ENCODE measurements at regions not wholly inside any gene's neighbourhood (a gene's known extent, or its start where the extent isn't known, plus 50 kb on each side); places are given as distances from the start of the nearest gene placed in this dataset.

DNA sequence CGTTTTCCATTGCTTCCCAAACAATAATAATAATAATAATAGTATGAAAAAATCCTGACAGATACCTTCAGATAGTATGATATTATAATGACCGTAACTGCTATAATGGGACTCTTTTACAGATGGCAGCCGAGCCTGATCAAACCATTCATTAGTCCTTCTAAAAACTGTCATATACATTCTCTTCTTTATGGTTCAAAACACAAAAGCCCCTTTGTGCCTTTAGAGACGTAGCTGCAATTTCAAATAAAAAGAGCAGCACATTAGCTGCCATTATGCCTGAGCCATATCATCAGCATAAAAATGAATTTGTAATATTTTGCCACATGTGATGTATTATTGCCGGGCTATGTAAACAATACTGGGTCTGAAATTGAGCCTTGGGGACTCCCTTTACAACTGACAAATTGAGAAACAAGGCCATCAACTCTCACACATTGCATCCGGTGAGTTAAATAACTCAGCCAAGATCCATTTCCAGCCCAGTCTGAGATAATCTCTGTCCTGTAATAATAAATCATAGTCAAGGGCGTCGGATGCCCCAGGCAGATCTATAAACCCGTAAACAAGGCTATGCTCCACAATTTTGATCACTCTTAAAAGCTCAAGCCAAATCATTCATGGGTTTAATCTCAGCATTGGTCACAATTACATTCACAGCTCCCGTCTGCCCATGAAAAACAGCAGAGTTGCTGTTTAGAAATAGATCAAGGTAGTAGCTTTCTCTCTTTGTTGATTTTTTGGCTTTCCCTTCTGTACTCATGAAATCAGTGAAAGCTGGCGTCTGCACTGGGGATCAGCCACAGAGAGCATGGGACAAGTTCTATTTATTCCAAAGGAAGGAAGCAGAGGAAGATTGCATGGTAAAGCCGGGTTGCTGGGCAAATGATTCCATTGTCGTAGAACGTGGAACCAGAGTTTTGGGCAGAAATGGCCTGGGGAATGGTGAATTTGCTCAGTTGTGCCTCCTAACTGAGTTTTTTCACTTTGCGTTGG is 150.1 kb upstream of the BMPER start:
- no peak for DNase-seq (ENCODE audit: low spot score)

DNA sequence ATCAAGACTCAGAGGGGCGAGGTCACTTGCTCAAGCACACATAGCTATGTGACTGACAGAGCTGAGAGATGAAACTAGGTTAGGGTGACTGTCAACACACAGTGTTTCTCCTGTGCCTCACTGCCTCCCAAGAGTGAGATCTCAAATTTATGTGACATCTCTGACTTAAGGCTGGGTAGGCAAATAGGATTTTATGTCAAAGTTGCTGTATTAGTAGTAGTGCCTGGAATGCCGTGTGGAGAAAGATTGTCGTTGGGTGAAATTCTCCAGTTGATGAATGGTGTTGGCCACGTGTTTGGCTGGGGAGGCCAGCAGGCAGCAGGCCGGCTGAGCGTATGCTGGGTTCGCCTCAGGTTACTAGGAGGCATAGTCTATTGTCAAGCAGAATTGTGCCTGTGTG is 148.3 kb upstream of the BMPER start:
- DNase-seq (ENCODE audit: low spot score), result no peak

DNA sequence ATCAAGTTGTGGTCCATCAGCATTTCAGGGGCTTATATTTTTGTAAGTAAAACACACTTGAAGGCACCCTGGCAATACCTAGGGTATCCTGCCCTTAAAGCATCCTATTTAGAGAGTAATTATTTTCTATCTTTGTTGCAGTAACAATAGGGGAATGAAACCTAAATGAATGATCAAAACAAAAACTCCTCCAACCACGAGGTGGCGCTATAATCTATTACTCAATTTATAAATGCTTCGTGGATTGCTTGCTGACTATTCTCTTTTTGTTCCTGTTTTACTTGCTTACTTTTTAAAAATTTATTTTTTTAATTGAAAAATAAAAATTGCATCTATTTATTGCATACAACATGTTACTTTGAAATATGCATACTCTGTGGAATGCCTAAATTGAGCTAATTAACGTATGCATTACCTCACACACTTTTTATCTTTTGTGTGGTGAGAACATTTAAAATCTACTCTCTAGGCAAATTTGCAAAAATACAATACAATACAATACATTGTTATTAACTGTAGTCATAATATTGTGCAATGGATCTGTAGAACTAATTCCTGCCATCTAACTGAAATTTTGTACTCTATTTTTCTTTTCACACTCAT is 147.7 kb upstream of the BMPER start:
- DNase-seq (ENCODE audit: low spot score), result peak; percentile 40

DNA sequence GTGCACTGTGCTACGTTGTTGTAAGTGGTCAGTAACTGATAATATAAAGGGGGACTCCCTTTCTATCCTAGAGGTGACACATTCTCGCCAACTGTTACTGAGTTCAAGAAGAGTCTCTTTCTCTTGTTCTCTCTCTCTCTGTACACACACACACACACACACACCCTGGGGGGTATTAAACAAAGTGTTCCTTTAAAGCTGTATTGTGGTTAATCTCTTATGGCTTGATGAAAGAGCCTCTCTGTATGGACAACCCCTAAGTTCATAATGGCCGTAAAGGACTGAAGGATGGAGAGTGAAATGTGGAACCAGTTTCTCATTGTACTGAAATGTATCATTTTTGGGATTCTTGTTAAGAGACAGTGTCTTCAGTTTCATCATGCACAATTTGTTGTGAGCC is 145.2 kb upstream of the BMPER start:
- DNase-seq (ENCODE audit: low spot score), result no peak

DNA sequence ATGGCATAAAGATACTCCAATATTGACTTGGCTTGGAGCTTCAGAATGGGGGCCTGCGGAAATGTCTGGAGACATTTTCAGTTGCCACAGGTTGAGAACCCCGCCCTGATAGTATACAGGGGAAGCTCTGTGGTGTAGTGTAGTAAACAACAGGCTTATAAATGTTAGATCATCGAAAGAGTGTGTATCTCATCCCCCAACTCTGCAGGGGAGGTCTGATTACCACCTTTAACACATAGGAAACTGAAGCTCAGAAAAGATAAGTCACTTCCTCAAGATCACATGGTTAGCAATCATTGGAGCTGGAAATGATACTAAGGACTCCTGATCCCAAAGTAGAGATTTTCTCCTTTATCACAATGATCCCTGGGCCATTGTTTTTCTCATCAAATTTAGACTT is 144.5 kb upstream of the BMPER start:
- no peak for DNase-seq (ENCODE audit: low spot score)

DNA sequence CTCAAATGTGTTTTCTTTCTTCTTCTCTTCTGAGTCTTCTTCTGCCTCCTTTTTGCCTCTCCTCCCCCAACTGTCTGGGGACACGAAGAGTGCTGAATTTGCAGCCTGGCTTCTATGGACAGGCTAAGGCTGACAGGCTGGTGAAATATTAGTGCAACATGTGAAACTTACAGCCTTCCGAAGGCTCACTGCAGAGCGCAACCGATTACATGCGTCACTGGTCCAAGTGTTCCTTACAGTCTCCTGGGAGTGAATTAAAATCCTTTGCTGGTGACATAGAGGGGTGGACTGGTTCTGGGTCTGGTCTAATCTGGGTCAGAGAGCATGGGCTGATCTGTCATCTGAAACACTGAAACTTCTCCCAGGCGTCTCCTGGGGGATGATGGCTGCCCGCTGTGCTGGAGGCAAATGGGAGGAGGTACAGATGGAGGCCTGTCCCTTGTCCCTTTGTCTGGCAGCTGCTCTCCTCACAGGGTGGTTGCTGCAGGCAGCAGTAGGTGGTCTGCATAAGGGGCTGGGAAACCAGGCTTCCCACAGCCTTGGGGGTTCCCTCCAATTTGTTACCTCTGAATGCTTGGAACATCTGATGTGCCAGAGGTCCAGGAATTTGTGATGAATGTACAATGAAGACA is 143.8 kb upstream of the BMPER start:
- DNase-seq (ENCODE audit: low spot score), result peak; percentile 29

DNA sequence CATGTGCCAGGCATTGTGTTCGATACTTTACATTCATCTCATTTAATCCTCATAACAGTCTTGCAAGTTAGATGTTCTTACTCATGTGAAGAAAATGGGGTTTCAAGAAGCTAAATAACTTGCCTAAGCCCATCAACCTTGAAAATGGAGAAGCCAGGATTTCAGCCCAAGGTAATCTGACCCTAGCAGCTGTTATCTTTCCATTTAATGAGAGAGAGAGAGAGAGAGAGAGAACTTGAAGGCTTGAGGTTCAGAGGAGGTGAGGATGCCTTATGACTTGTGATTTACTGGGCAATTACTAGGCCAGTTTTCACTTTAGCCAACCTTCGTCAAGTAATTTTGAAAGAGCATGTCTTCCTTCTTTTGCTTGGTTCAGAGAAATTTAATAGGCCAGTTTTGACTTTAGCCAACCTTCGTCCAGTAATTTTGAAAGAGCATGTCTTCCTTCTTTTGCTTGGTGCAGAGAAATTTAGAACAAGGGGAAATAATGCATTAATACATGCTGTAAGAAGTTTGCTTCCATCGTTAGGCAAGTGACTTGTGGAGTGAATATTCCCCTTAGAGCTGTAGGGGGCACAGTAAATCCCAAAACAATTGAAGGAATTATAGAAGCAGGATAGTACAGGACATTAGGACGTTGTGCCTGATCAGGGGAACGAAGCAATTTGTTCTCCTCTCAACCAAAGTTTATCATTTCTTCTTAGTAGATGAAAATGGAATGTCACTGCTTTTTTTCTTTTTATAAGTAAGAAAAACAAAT is 143.0 kb upstream of the BMPER start:
- DNase-seq (ENCODE audit: low spot score), result no peak

DNA sequence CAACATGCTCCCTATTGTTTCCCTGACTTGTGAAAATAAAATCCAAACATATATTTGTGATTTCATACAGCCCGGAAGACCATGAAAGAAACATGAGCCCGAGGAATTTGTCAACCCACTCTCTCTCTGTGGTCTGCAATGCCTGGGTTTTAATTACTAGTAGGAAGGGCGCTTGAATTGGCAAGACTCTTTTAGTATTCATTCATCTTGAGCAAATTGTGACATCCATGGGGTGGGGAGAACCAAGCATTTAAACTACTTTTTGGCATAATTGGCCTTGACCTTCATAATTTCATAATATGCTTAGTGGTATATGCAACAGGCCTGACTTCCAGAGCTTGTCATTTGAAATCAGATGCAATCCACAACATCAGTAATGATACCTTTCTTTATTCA is 142.4 kb upstream of the BMPER start:
- no peak for DNase-seq (ENCODE audit: low spot score)

DNA sequence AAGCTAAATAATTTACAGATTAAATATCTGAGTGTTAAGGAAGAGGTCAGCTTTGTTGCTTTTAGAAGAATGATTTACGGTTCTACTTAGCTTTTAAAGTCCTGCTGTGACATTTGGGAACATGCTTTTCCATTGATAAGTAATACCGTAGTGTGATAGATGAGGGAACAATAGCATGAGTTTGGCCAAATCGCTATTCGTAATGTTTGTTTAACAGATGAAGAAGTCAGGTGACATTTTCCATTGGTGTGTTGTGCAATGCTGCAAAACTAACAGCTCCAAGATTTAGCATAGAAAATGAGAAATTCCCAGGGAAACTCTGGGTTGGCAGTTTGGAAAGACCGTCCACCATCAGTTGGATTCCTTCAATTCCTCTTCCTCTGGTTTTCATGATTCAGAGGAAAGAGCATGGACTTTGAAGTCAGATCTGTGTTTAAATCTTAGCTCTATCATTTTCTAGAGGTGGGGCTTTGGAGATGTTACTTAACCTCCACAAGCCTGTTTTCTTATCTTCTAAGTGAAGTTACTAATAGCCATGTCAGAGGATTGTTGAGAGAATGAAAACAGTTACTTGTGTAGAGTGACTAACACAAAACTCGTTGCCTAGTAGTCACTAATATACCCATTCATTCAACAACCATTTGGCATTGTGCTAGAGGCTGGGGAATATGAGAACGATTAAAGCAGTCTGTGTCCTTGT is 140.4 kb upstream of the BMPER start:
- no peak for DNase-seq (ENCODE audit: low spot score)

DNA sequence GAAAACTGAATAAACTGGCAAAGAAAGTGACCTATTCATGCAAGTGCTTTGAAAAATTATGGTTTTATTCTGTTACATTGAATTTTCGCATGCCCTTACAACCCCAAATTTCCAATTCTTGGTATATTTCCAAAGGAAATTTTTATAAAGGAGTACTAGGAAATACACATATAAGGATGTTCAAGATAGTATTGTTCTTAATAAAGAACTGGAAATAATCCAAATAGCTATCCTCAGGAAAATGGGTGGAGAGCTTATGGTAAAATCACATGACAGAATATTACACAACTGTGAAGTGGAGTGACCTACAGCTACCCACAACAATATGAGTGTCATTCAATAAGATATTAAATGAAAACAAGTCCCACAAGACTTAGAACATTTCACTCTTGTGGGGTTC is 138.9 kb upstream of the BMPER start:
- DNase-seq (ENCODE audit: low spot score), result no peak

DNA sequence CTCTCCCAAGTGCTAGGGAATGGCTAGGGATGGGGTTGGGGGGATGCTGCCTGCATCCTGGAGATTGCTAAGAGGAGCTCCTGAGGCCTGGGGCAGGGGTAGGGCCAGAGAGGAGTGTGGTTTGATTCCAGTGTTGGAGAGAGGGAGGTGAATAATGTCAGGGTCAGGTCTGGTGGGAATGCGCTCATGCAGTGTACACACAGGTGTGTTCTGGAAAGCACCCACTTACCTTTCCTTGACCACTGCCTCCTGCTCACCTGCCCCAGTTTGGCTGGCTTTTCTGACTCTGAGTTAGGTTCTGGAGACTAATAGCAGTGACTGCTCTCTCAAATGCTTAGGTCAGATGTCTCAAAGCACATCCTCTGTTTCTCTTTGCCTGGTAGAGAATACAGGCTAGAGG is 135.4 kb upstream of the BMPER start:
- DNase-seq (ENCODE audit: low spot score), result no peak

DNA sequence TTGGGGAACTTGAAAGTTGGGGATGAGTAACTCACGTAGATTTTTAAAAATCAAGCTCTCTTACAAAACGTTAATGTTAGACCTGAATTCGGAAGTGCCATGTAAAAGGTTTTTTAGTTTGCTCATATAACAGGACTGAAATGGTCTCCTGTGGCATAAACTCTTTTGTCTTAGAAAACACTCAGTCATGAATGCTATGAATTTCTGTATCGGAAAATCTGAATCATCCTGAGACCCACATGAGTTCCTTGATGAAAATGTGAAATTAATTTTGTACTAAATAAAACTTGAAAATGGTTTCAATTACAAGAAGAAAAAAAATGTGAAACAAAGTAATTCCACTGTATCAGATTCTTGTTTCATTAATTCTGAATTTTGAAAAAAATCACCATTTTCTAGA is 134.8 kb upstream of the BMPER start:
- DNase-seq (ENCODE audit: low spot score), result no peak

DNA sequence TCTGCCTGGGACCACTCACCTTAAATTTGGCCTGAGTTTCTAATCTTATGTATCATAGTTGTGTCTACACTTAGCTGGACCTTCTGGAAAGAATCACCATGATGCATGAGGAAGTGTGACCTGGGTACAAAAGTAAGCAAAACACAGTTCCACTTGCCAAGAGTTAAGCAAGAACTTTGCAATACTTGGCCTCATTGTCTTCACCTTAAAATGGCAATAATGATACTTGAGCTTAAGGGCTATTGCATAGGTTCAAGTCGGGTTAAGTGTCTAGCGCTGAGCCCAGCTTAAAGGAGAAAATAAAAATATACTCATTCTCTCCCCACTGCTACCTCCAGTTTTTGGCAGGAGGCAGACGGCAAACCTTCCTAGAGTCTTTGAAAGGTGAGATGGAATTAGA is 133.9 kb upstream of the BMPER start:
- DNase-seq (ENCODE audit: low spot score), result no peak

DNA sequence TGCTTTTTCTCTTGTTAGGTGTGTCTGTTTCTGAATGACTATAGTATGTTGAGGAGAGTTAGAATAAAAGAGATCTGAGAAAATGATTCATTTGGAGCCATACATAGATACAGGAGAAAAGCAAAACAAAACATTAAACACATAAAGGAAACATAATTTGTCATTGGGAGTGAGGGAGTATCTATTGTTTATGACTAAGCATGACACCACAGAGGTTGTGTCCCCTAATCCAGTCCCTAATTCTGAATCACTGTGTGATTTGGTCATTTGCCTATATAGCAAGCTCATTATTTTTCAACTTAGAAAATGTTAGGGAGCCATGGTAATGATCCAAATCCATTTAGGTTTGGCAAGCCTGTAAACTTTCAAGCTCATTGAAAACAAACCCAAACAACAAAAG is 132.3 kb upstream of the BMPER start:
- no peak for DNase-seq (ENCODE audit: low spot score)

DNA sequence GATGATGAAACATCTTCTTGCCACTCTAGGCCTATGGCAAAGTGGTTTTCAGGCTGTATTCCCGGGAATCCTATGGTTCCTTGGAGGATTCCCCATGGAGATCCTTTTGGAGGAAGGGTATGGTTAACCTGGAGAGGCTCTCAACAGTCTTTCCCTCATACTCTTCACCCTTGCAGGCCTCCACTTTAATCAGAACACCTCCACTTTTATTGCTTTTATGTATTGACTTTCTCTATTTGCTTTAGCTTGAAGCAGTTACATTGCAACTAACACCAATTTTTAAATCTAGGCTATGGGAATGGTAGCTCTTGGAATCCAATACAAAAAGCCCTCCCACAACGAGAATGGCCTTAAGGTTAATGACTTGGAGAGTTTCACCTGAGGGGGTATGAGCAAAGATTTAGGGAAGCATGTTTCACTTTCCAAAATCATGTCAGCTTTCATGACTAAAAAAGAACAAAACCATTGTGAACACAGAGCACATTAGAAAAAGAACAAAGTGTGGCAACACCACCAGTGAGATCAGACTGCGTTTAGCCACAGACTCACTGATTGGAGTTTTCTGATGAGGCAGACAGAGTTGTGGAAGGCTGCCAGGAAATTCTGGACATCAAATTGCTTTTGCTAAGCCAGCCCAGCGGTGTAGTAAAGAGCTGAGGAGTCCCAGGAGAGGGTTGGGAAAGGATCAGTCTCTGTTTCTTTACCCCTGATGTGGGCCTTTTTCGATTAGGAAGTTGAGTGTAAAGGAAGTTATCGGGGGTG is 130.4 kb upstream of the BMPER start:
- DNase-seq (ENCODE audit: low spot score), result no peak

DNA sequence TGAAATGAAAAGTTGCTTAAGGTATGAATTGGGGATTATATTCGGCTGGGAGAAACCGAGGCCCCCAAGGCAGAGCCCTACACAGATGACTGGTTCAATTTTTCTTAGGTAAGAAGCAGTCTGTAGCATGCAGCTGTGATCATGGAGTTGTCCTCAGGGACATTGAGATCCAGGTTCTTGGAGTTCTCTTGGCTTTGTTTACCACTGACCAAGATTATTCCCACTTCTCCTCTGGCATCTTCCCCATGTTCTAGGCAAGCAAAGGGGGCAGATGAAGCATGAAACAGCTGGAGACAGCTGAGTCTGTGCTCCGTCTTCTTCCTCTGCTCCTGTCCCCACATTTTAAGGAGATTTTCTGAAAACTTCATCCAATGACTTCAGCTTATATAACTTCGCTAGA is 129.5 kb upstream of the BMPER start:
- no peak for DNase-seq (ENCODE audit: low spot score)

DNA sequence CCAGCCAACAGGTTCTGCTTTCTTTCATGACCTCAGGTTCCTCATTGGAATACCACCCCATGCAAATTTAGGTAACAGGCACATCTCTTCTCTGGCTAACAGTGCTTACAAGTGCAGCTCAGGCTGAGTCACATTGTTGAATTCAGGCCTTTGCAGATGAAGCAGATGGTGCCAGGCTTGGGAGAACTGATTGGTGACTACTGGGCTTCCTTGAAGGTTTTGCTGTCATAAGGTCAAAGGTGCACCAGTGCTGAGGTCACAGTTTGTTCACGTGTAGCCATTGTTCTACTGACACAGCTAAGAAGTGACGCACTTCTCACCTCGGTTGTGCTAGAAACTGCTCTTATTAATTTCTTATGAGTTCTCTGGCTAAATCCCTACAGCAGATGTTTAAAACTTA is 128.6 kb upstream of the BMPER start:
- no peak for DNase-seq (ENCODE audit: low spot score)

DNA sequence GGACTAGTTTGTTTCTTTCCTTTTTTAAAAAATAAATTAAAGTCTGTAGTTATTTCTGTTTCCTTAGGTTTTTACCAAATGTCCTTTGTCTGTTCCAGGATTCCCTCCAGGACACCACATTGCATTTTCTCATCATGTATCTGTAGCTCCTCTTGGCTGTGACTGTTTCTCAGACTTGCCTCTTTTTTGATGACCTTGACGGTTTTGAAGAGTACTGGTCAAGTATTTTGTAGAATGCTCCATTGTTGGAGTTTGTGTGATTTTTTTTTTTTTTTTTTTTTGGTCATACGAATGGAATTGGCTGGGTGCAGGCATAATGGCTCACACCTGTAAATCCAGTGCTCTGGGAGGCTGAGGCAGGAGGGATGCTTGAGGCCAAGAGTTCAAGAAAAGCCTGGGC is 127.1 kb upstream of the BMPER start:
- DNase-seq (ENCODE audit: low spot score), result no peak

DNA sequence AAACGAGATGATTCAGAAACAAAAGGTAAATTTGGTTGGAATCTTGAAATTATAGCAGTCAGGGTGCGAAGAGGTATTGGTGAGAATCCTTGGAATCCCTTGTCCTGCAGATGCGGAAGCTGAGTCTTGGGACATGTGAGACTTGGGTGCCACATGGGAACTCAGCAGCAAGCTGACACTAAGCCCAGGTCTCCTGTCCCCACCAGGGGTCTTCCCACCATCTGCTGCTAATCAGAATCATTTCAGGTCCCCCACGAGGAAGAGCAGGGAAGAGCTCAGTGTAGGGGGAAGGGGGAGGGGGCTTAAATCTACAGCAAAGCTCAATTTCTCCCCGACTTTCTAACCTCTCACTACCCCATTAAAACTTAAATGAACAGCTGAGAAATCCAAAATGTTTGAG is 126.1 kb upstream of the BMPER start:
- DNase-seq (ENCODE audit: low spot score), result peak; percentile 44

DNA sequence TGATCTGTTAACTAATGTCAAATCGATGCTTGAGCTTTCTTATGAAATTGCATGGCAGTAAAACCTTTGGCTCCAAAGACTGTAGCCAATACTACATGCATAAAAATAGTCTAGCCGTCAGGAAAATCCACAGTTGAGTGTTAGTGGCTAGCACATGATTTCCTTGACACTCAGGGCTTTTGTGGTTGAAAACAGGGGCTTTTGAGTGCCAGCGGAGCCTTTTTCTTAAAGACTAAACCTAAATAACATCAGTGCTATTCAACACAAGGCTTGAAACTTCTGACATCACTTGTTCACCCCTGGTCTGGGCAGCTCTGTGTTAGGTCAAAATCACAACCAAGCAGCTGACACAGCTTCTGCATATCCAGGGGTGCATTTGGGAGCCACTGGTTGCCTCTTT is 124.2 kb upstream of the BMPER start:
- DNase-seq (ENCODE audit: low spot score), result no peak

DNA sequence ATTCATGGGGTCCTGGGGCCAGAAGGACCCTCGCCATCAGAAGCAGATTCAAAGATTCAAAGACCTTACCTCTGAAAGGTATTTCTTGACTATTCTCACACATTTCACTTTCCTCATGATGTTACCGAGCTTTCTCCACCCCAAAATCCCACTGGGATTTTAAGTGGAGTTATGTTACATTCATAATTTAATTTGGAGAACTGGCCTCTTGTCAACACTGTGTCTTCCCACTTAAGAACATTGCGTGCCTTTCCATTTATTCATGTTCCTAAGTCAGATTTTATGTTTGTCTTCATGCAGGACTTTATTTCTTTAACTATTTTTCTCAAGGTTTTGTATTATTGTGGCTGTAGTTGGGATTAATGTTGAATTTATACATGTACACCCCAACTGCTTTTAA is 123.5 kb upstream of the BMPER start:
- DNase-seq (ENCODE audit: low spot score), result peak; percentile 21
